Endothelial cell of umbilical vein (primary cell): ENCODE measurements at regions not wholly inside any gene's neighbourhood (a gene's known extent, or its start where the extent isn't known, plus 50 kb on each side); places are given as distances from the start of the nearest gene placed in this dataset.
"Not testable (repeated sequence)": the region's sequence is repeated elsewhere in the genome, so short reads cannot be mapped to it uniquely, and the experiment has no call there.

Experiments used
- BruUV-seq: library from RNA; stranded (reverse); fragments of 400-500 nt; replicated peaks from 2 replicates; lab custom pipeline; 2021; lab: Mats Ljungman, UMichigan
- CTCF ChIA-PET: fragments of 300-600, 350-600 bp; sonication (Branson Sonifier 250); formaldehyde crosslinking; loops from one replicate; lab custom pipeline; 2021; ENCODE audit warnings: antibody characterized with exemption, inconsistent platforms; lab: Charles Lee
- POLR2A ChIA-PET: fragments of 300-600, 350-600 bp; sonication (Branson Sonifier 250); formaldehyde crosslinking; loops from one replicate; lab custom pipeline; 2021; ENCODE audit warnings: antibody characterized with exemption, inconsistent platforms; lab: Charles Lee
- DNase-seq: peaks from one replicate; pipeline ENCODE4 v3.0.0-alpha.2; 2011; ENCODE audit warnings: low read depth, low spot score
- FAIRE-seq: peaks from 2 replicates; lab custom pipeline; 2011; peaks lifted over from hg19 to GRCh38; lab: Jason Lieb, UNC
- H2AFZ ChIP-seq: 2 replicates; pipeline ENCODE4 v1.6.0; 2012; ENCODE audit warnings: low read depth, low read length, control low read depth, inconsistent platforms
- H3K27ac ChIP-seq: 2 replicates; pipeline ENCODE4 v1.5.1; 2011; ENCODE audit warnings: low read depth, mild to moderate bottlenecking, control low read depth, low read length, moderate library complexity; ENCODE audit not compliant: insufficient read depth
- H3K27me3 ChIP-seq, 2 experiments: 2 replicates each; pipeline versions ENCODE4 v1.6.0 to v1.6.1; 2011; ENCODE audit warnings: low read length in 2 of 2, mixed read lengths in 1 of 2; ENCODE audit not compliant: control insufficient read depth in 2 of 2, insufficient read depth in 2 of 2
- H3K36me3 ChIP-seq, 2 experiments: 2 replicates in 1 of 2; 3 replicates in 1 of 2; pipeline ENCODE4 v1.5.1; 2011; ENCODE audit warnings: low read length in 2 of 2, mild to moderate bottlenecking in 1 of 2, moderate library complexity in 1 of 2; ENCODE audit not compliant: control insufficient read depth in 2 of 2, insufficient read depth in 2 of 2; ENCODE audit errors: extremely low read depth in 1 of 2
- H3K4me1 ChIP-seq: 3 replicates; pipeline ENCODE4 v1.5.1; 2011; ENCODE audit warnings: mild to moderate bottlenecking, low read length; ENCODE audit not compliant: control insufficient read depth, insufficient read depth; ENCODE audit errors: extremely low read depth
- H3K4me2 ChIP-seq: 2 replicates; pipeline ENCODE4 v1.6.1; 2011; ENCODE audit warnings: low read length, control low read depth, mixed read lengths; ENCODE audit not compliant: insufficient read depth
- H3K4me3 ChIP-seq, 3 experiments: fragments of 200-600 bp in 1 of 3; sonication (generic), shearing (Covaris generic) in 1 of 3; replicated peaks in 1 of 3; 2 replicates each; pipeline ENCODE4 v1.5.1; 2011 to 2016; ENCODE audit warnings: control low read depth in 3 of 3, low read length in 3 of 3, mild to moderate bottlenecking in 2 of 3, inconsistent platforms in 1 of 3, low read depth in 1 of 3, moderate library complexity in 1 of 3; ENCODE audit not compliant: insufficient read depth in 1 of 3
- H3K79me2 ChIP-seq: 2 replicates; pipeline ENCODE4 v1.6.0; 2012; ENCODE audit warnings: low read length, inconsistent platforms; ENCODE audit not compliant: control insufficient read depth, insufficient read depth
- H3K9ac ChIP-seq: replicated peaks from 2 replicates; pipeline ENCODE3; 2011; ENCODE audit warnings: low read length, control low read depth; ENCODE audit not compliant: insufficient read depth; ENCODE audit errors: extremely low read depth
- H3K9me1 ChIP-seq: replicated peaks from 3 replicates; pipeline ENCODE4 v1.6.0; 2011; ENCODE audit warnings: mild to moderate bottlenecking, low read length; ENCODE audit not compliant: control insufficient read depth, insufficient read depth; ENCODE audit errors: extremely low read depth
- H3K9me3 ChIP-seq: replicated peaks from 2 replicates; pipeline ENCODE4 v1.5.1; 2012; ENCODE audit warnings: low read length, inconsistent platforms; ENCODE audit not compliant: control insufficient read depth, insufficient read depth
- H4K20me1 ChIP-seq: replicated peaks from 2 replicates; pipeline ENCODE3; 2011; ENCODE audit warnings: mild to moderate bottlenecking, low read length; ENCODE audit not compliant: control insufficient read depth, insufficient read depth; ENCODE audit errors: extremely low read depth
- EZH2 ChIP-seq: IDR thresholded peaks from 2 replicates; pipeline ENCODE4 v1.6.1; 2012; ENCODE audit warnings: borderline replicate concordance, low read depth, mild to moderate bottlenecking, moderate library complexity, low read length, inconsistent platforms; ENCODE audit not compliant: severe bottlenecking
- FOS ChIP-seq: IDR thresholded peaks from 2 replicates; pipeline ENCODE4 v1.6.1; 2011; ENCODE audit warnings: mild to moderate bottlenecking, low read length, moderate library complexity, borderline replicate concordance; ENCODE audit not compliant: insufficient read depth
- GATA2 ChIP-seq: IDR thresholded peaks from 2 replicates; pipeline ENCODE4 v1.7.0; 2011; ENCODE audit warnings: low read depth, mild to moderate bottlenecking, moderate library complexity, mixed read lengths, low read length; ENCODE audit not compliant: insufficient read length, insufficient read depth
- JUN ChIP-seq: IDR thresholded peaks from 2 replicates; pipeline ENCODE4 v1.6.1; 2011; ENCODE audit warnings: borderline replicate concordance, low read depth; ENCODE audit not compliant: insufficient read length, insufficient read depth
- MYC ChIP-seq: IDR thresholded peaks from one replicate; pipeline ENCODE4 v1.6.1; 2011; ENCODE audit warnings: mild to moderate bottlenecking, low read depth, low read length
- POLR2A ChIP-seq: IDR thresholded peaks from 2 replicates; pipeline ENCODE4 v1.6.1; 2012; ENCODE audit warnings: low read depth, mild to moderate bottlenecking, control low read depth, low read length
- POLR2AphosphoS5 ChIP-seq: IDR thresholded peaks from 2 replicates; pipeline ENCODE4 v1.6.1; 2012; ENCODE audit warnings: low read depth, mild to moderate bottlenecking, control low read depth, low read length, moderate library complexity; ENCODE audit not compliant: insufficient read depth
- dilution Hi-C: fragments of 300-500 bp; cut with MboI; formaldehyde crosslinking; loops from one replicate; pipeline ENCODE4 v1.15.0; 2019; ENCODE audit warnings: low sequenced_read_pairs; ENCODE audit not compliant: extremely low pct_ligation_motif_present
- intact Hi-C: fragments of 100-400 bp; cut with micrococcal nuclease; formaldehyde crosslinking; loops from one replicate; pipeline ENCODE4 v1.10.0; 2022
- TF ChIP-seq, protein P1 (sequence below): IDR thresholded peaks from 2 replicates; pipeline ENCODE4 v1.6.1; 2011; ENCODE audit not compliant: insufficient read depth, insufficient read length
- TF ChIP-seq, protein P2 (sequence below), 2 donors: IDR thresholded peaks; 1 replicate in 1 of 2; 2 replicates in 1 of 2; pipeline ENCODE4 v1.5.1; 2011; ENCODE audit warnings: low read length in 2 of 2, mild to moderate bottlenecking in 2 of 2, moderate library complexity in 2 of 2, control low read depth in 1 of 2, inconsistent platforms in 1 of 2, low read depth in 1 of 2; ENCODE audit not compliant: insufficient read depth in 1 of 2; ENCODE audit errors: extremely low read depth in 1 of 2

DNA sequence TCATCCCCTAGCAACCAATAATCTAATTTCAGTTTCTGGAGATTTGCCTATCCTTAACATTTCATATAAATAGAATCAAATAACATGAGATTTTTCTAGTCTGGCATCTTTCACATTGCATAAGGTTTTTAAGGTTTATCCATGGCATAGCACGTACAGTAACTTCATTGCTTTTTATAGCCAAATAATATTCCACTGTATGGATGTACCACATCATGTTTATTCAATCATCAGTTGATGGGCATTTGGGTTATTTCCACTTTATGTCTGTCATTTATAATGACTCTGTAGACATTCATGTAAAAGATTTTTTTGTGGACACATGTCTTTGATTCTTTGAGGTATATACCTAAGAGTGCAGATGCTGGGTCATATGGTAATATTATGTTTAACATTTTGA lies 1052.6 kb downstream of the DNAJB9 start:
- no TSS peak for BruUV-seq
- dilution Hi-C loops (no loop called here), intact Hi-C loops (no loop called here)
- Histone ChIP-seq H3K36me3 (no peaks in the 10 kb centered on the region), H2AFZ (no peak overlapping the region), H3K9me1 (no peaks in the 10 kb centered on the region), H3K9me3 (no peaks in the 10 kb centered on the region), H4K20me1 (no peaks in the 10 kb centered on the region), H3K27me3 (no peaks in the 10 kb centered on the region), H3K27ac (no peak overlapping the region), H3K79me2 (no peaks in the 10 kb centered on the region), H3K4me3 (no peak overlapping the region), H3K4me1 (no peaks in the 10 kb centered on the region), H3K4me2 (no peak overlapping the region), H3K9ac (no peak overlapping the region)
- TF ChIP-seq MYC (no peak), EZH2 (no peak), POLR2A (no peak), FOS (no peak), JUN (no peak), POLR2AphosphoS5 (no peak), GATA2 (no peak)
- TF ChIP-seq, protein P1, sequence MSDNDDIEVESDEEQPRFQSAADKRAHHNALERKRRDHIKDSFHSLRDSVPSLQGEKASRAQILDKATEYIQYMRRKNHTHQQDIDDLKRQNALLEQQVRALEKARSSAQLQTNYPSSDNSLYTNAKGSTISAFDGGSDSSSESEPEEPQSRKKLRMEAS: no peak
- TF ChIP-seq, protein P2, sequence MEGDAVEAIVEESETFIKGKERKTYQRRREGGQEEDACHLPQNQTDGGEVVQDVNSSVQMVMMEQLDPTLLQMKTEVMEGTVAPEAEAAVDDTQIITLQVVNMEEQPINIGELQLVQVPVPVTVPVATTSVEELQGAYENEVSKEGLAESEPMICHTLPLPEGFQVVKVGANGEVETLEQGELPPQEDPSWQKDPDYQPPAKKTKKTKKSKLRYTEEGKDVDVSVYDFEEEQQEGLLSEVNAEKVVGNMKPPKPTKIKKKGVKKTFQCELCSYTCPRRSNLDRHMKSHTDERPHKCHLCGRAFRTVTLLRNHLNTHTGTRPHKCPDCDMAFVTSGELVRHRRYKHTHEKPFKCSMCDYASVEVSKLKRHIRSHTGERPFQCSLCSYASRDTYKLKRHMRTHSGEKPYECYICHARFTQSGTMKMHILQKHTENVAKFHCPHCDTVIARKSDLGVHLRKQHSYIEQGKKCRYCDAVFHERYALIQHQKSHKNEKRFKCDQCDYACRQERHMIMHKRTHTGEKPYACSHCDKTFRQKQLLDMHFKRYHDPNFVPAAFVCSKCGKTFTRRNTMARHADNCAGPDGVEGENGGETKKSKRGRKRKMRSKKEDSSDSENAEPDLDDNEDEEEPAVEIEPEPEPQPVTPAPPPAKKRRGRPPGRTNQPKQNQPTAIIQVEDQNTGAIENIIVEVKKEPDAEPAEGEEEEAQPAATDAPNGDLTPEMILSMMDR (IDR thresholded peaks at IDR 0.05; ENCODE audit: extremely low read depth in 1 of 2, insufficient read depth in 1 of 2, low read depth in 1 of 2, low read length in 2 of 2): no peak
- POLR2A ChIA-PET: no interaction called here
- CTCF ChIA-PET: no interaction called here
- DNase-seq (no peak), FAIRE-seq (no peak)

- H3K4me3 ChIP-seq, DNase-seq, H2AFZ ChIP-seq, H4K20me1 ChIP-seq, BruUV-seq, FAIRE-seq, H3K79me2 ChIP-seq, H3K27me3 ChIP-seq, H3K4me1 ChIP-seq, H3K27ac ChIP-seq, CTCF ChIA-PET, POLR2A ChIA-PET, H3K4me2 ChIP-seq, H3K9ac ChIP-seq, H3K9me1 ChIP-seq, H3K36me3 ChIP-seq, intact Hi-C loops, dilution Hi-C loops, H3K9me3 ChIP-seq: not testable (repeated sequence)
These were observed 1063.2 kb downstream of the DNAJB9 start for GRCh38 chr7:109632890-109633289.
